PC-3 (cell line): ENCODE measurements at regions not wholly inside any gene's neighbourhood (a gene's known extent, or its start where the extent isn't known, plus 50 kb on each side); places are given as distances from the start of the nearest gene placed in this dataset.

Experiments used
- ATAC-seq: fragments of 200-7000 bp; cut with Tn5 transposase; 2 replicates; pipeline ENCODE4 v1.9.1; 2020; ENCODE audit warnings: mild to moderate bottlenecking, moderate library complexity
- BruUV-seq: library from RNA; stranded (reverse); fragments of 400-500 nt; replicated peaks from 2 replicates; lab custom pipeline; 2021; lab: Mats Ljungman, UMichigan
- CTCF ChIA-PET: fragments of 300-600 bp; sonication (Branson Sonifier 250); formaldehyde crosslinking; loops from one replicate; lab custom pipeline; 2022; ENCODE audit warnings: antibody characterized with exemption; lab: Charles Lee
- POLR2A ChIA-PET: fragments of 300-600 bp; sonication (Branson Sonifier 250); formaldehyde crosslinking; loops from one replicate; lab custom pipeline; 2022; ENCODE audit warnings: antibody characterized with exemption; ENCODE audit not compliant: unreplicated experiment; lab: Charles Lee
- DNase-seq: peaks from one replicate; pipeline ENCODE4 v3.0.0-alpha.2; 2015
- H2AFZ ChIP-seq: fragments of 300-600 bp; sonication (generic); 2 replicates; pipeline ENCODE4 v1.6.0; 2016; ENCODE audit warnings: antibody characterized with exemption, low read length
- H3F3A ChIP-seq: fragments of 300-600 bp; sonication (generic); one replicate; pipeline ENCODE4 v1.6.0; 2017; ENCODE audit warnings: antibody characterized with exemption, low read length, control low read depth, mild to moderate bottlenecking; ENCODE audit not compliant: unreplicated experiment
- H3K27ac ChIP-seq: fragments of 300-600 bp; sonication (generic); 2 replicates; pipeline ENCODE4 v1.5.1; 2016; ENCODE audit warnings: mild to moderate bottlenecking, low read length
- H3K27me3 ChIP-seq: fragments of 300-600 bp; sonication (generic); 2 replicates; pipeline ENCODE4 v1.6.1; 2016; ENCODE audit warnings: low read length, mixed read lengths
- H3K36me3 ChIP-seq: fragments of 300-600 bp; sonication (generic); 2 replicates; pipeline ENCODE4 v1.6.1; 2016; ENCODE audit warnings: low read depth, mixed run types, low read length, mixed read lengths
- H3K4me1 ChIP-seq: fragments of 300-600 bp; sonication (generic); 2 replicates; pipeline ENCODE4 v1.5.1; 2016; ENCODE audit warnings: low read length; ENCODE audit not compliant: insufficient read depth
- H3K4me2 ChIP-seq: fragments of 300-600 bp; sonication (generic); 2 replicates; pipeline ENCODE4 v1.6.0; 2016; ENCODE audit warnings: low read length
- H3K4me3 ChIP-seq: fragments of 300-600 bp; sonication (generic); 2 replicates; pipeline ENCODE4 v1.5.1; 2016; ENCODE audit warnings: mild to moderate bottlenecking, low read length, mixed read lengths
- H3K79me2 ChIP-seq: fragments of 300-600 bp; sonication (generic); 2 replicates; pipeline ENCODE4 v1.6.1; 2017; ENCODE audit warnings: low read length, mixed read lengths
- H3K9ac ChIP-seq: fragments of 300-600 bp; sonication (generic); 2 replicates; pipeline ENCODE4 v1.6.0; 2016; ENCODE audit warnings: mild to moderate bottlenecking, low read length
- H3K9me2 ChIP-seq: fragments of 300-600 bp; sonication (generic); replicated peaks from 2 replicates; pipeline ENCODE4 v1.6.1; 2016; ENCODE audit warnings: mixed run types, low read length, mixed read lengths
- H3K9me3 ChIP-seq: fragments of 300-600 bp; sonication (generic); 2 replicates; pipeline ENCODE4 v1.6.1; 2016; ENCODE audit warnings: low read length, mixed read lengths
- H4K20me1 ChIP-seq: fragments of 300-600 bp; sonication (generic); 2 replicates; pipeline ENCODE4 v1.6.1; 2016; ENCODE audit warnings: low read length, mixed read lengths
- EZH2 ChIP-seq: fragments of 300-600 bp; sonication (generic); IDR thresholded peaks from one replicate; pipeline ENCODE4 v1.6.1; 2017; ENCODE audit warnings: antibody characterized with exemption, mild to moderate bottlenecking, low read length; ENCODE audit not compliant: unreplicated experiment
- EZH2phosphoT487 ChIP-seq: fragments of 300-600 bp; sonication (generic); IDR thresholded peaks from 2 replicates; pipeline ENCODE4 v1.6.1; 2018; ENCODE audit warnings: mild to moderate bottlenecking, antibody characterized with exemption, low read length, borderline replicate concordance
- intact Hi-C: fragments of 100-400 bp; cut with micrococcal nuclease; formaldehyde crosslinking; loops from 2 replicates; pipeline ENCODE4 v1.9.0; 2023
- TF ChIP-seq, protein P1 (sequence below): fragments of 300-600 bp; sonication (generic); conservative IDR thresholded peaks from 2 replicates; pipeline ENCODE4 v1.5.1; 2017; ENCODE audit warnings: antibody characterized with exemption, low read depth, mild to moderate bottlenecking, low read length

DNA sequence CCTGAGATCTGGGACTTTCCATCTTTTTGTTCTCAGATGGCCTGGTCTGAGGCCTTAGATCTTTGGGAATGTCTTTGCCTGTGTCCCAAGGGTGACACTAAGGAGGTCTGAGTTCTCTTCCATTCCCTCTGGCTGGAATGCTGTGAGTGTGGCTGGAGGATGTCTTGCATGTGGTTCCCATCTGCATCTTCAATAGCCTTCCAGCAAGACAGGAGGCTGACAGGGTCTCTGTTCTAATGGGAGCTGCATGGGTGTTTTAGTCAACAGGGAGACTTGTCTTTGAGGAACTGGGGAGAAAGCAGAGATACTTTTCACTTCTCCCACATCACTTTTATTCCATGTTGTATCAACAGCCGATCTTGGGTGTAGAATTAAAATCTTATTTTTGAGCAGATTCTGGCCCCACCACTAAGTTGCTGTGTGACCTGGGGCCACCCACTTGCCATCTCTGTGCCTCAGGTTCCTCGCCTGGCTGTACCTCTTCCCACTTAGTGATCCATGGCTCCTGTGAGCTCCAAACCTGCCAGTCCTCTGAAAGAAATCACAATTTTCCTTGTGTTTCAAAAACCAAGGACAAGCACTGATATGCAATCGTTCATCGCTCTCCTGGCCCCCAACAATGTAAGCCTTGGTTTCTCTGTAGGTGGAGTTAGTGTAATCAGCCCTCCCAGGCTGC is 75.2 kb downstream of the LSM3 start:
- Histone ChIP-seq H3F3A (no peaks in the 10 kb centered on the region), H2AFZ (no peak overlapping the region), H3K79me2 (no peaks in the 10 kb centered on the region), H3K36me3 (no peaks in the 10 kb centered on the region), H3K4me1 (no peaks in the 10 kb centered on the region), H4K20me1 (no peaks in the 10 kb centered on the region), H3K27me3 (no peaks in the 10 kb centered on the region), H3K9me3 (no peaks in the 10 kb centered on the region), H3K9me2 (no peaks in the 10 kb centered on the region), H3K27ac (no peak overlapping the region), H3K4me2 (no peak overlapping the region), H3K4me3 (no peak overlapping the region), H3K9ac (no peak overlapping the region)
- DNase-seq = no peak
- ChIA-PET POLR2A (no interaction called here), CTCF (no interaction called here)
- ATAC-seq = no peak
- intact Hi-C loops = no loop called here
- BruUV-seq = no TSS peak
- no peak for TF ChIP-seq EZH2
- TF ChIP-seq EZH2phosphoT487 = no peak
- TF ChIP-seq, protein P1, sequence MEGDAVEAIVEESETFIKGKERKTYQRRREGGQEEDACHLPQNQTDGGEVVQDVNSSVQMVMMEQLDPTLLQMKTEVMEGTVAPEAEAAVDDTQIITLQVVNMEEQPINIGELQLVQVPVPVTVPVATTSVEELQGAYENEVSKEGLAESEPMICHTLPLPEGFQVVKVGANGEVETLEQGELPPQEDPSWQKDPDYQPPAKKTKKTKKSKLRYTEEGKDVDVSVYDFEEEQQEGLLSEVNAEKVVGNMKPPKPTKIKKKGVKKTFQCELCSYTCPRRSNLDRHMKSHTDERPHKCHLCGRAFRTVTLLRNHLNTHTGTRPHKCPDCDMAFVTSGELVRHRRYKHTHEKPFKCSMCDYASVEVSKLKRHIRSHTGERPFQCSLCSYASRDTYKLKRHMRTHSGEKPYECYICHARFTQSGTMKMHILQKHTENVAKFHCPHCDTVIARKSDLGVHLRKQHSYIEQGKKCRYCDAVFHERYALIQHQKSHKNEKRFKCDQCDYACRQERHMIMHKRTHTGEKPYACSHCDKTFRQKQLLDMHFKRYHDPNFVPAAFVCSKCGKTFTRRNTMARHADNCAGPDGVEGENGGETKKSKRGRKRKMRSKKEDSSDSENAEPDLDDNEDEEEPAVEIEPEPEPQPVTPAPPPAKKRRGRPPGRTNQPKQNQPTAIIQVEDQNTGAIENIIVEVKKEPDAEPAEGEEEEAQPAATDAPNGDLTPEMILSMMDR = no peak

DNA sequence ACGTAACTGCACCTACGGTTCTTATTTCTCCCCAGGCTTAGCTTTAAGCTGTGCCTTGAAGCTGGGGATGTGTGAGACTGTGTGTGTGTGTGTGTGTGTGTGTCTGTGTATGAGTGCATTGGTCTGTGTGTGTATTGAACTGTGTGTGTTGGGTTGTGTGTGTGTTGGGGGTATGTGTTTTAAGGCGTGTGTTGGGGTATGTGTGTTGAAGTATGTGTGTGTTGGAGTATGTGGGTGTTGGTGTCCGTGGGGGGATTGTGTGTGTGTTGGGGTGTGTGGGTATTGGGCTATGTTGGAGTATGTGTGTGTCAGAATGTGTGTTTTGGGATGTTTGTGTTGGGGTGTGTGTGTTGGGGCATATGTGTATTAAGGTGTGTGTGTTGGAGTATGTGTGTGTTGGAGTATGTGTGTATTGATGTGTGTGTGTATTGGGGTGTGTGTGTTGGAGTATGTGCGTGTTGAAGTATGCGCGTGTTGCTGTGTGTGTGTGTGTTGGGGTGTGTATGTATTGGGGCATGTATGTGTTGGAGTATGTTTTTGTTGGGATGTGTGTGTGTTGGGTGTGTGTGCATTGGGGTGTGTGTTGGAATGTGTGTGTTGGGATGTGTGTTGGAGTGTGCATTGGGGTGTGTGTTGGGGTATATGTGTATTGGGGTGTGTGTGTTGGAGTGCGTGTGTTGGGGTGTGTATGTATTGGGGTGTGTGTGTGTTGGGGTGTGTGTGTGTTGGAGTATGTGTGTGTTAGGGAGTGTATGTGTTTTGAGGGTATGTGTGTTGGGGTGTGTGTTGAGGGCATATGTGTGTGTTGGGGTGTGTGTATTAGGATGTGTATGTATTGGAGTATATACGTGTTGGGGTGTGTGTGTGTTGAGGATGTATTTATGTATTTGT is 76.4 kb downstream of the LSM3 start:
- Histone ChIP-seq H3K27ac (no peak overlapping the region), H3K36me3 (no peaks in the 10 kb centered on the region), H3K27me3 (no peaks in the 10 kb centered on the region), H2AFZ (no peak overlapping the region), H3K4me3 (no peak overlapping the region), H4K20me1 (no peaks in the 10 kb centered on the region), H3K9me2 (no peaks in the 10 kb centered on the region), H3F3A (no peaks in the 10 kb centered on the region), H3K79me2 (no peaks in the 10 kb centered on the region), H3K9me3 (no peaks in the 10 kb centered on the region), H3K9ac (no peak overlapping the region), H3K4me1 (no peaks in the 10 kb centered on the region), H3K4me2 (no peak overlapping the region)
- ATAC-seq (no peak), DNase-seq (no peak)
- TF ChIP-seq, protein P1 = no peak
- TF ChIP-seq EZH2 (no peak), EZH2phosphoT487 (no peak)
- ChIA-PET POLR2A (no interaction called here), CTCF (no interaction called here)
- no TSS peak for BruUV-seq
- intact Hi-C loops = no loop called here
